OCI-LY3 (cell line): ENCODE measurements at regions not wholly inside any gene's neighbourhood (a gene's known extent, or its start where the extent isn't known, plus 50 kb on each side); places are given as distances from the start of the nearest gene placed in this dataset.
"Not testable (repeated sequence)": the region's sequence is repeated elsewhere in the genome, so short reads cannot be mapped to it uniquely, and the experiment has no call there.

Experiments
- CTCF ChIP-seq: fragments of 200-600, 300-600 bp; sonication (generic); IDR thresholded peaks from 2 replicates; pipeline ENCODE4 v1.5.1; 2014; ENCODE audit warnings: antibody characterized with exemption, low read length, low read depth
- EZH2phosphoT487 ChIP-seq: fragments of 200-600 bp; shearing (Covaris generic); IDR thresholded peaks from 2 replicates; pipeline ENCODE4 v1.6.1; 2018; ENCODE audit warnings: antibody characterized with exemption, mixed run types, low read depth

- not testable (repeated sequence) for TF ChIP-seq CTCF, EZH2phosphoT487
Measured at GRCh38 chr10:78424050-78424449, 390.4 kb downstream of the RPS24 start.
